Kasumi-1 (cell line): ENCODE measurements at regions not wholly inside any gene's neighbourhood (a gene's known extent, or its start where the extent isn't known, plus 50 kb on each side); places are given as distances from the start of the nearest gene placed in this dataset.
A peak's percentile ranks its signal among the peaks of the same experiment; 100 is the strongest.
"Not testable (repeated sequence)": the region's sequence is repeated elsewhere in the genome, so short reads cannot be mapped to it uniquely, and the experiment has no call there.

Experiments
- DNase-seq, 2 experiments: peaks; one replicate each; lab custom pipeline; 2025; lab: John Stamatoyannopoulos, UW

GRCh38 chr11:13169709-13170108 lies 107.9 kb upstream of the BMAL1 start:
- no peak for DNase-seq

GRCh38 chr11:13174090-13174489 lies 103.5 kb upstream of the BMAL1 start:
- no peak for DNase-seq

- DNase-seq = peak; percentile 45 to 74
These were observed 94.3 kb upstream of the BMAL1 start for GRCh38 chr11:13183094-13183825.

GRCh38 chr11:13183826-13184196 lies 93.8 kb upstream of the BMAL1 start:
- no peak for DNase-seq

GRCh38 chr11:13184295-13184794 lies 93.2 kb upstream of the BMAL1 start:
- DNase-seq = no peak

GRCh38 chr11:13188179-13188578 lies 89.4 kb upstream of the BMAL1 start:
- DNase-seq = no peak

GRCh38 chr11:13189561-13190426 lies 87.8 kb upstream of the BMAL1 start:
- DNase-seq = no peak

GRCh38 chr11:13193613-13194012 lies 84.0 kb upstream of the BMAL1 start:
- DNase-seq = no peak

- DNase-seq = not testable (repeated sequence)
These were observed 80.2 kb upstream of the BMAL1 start for GRCh38 chr11:13197374-13197773.

GRCh38 chr11:13205486-13205885 lies 72.1 kb upstream of the BMAL1 start:
- DNase-seq = peak; percentile 48 to 53

- no peak for DNase-seq
These were observed 71.4 kb upstream of the BMAL1 start for GRCh38 chr11:13206086-13206640.

- DNase-seq = no peak
These were observed 70.3 kb upstream of the BMAL1 start for GRCh38 chr11:13207270-13207664.

GRCh38 chr11:13207665-13208594 lies 69.7 kb upstream of the BMAL1 start:
- peak; percentile 48 to 64 for DNase-seq

GRCh38 chr11:13208921-13209320 lies 68.7 kb upstream of the BMAL1 start:
- no peak for DNase-seq

- DNase-seq = no peak
These were observed 68.2 kb upstream of the BMAL1 start for GRCh38 chr11:13209379-13209778.

- DNase-seq = peak; percentile 10 to 21
These were observed 67.2 kb upstream of the BMAL1 start for GRCh38 chr11:13210424-13210823.

- no peak for DNase-seq
These were observed 63.3 kb upstream of the BMAL1 start for GRCh38 chr11:13214276-13214675.

- no peak for DNase-seq
These were observed 62.4 kb upstream of the BMAL1 start for GRCh38 chr11:13215149-13215548.

- peak; percentile 28 to 32 for DNase-seq
These were observed 61.4 kb upstream of the BMAL1 start for GRCh38 chr11:13216019-13216710.

GRCh38 chr11:13216711-13217075 lies 60.9 kb upstream of the BMAL1 start:
- no peak for DNase-seq

- DNase-seq = not testable (repeated sequence)
These were observed 58.9 kb upstream of the BMAL1 start for GRCh38 chr11:13218685-13219084.
